GM12878 (cell line): ENCODE measurements at regions not wholly inside any gene's neighbourhood (a gene's known extent, or its start where the extent isn't known, plus 50 kb on each side); places are given as distances from the start of the nearest gene placed in this dataset.

Experiments
- ATAC-seq: fragments of 200-7000 bp; cut with Tn5 transposase; 3 replicates; pipeline ENCODE4 v1.9.1; 2020; ENCODE audit warnings: mild to moderate bottlenecking, moderate library complexity
- BruUV-seq: library from RNA; stranded (reverse); fragments of 400-500 nt; replicated peaks from 2 replicates; lab custom pipeline; 2021; lab: Mats Ljungman, UMichigan
- CTCF ChIA-PET: fragments of 300-600 bp; sonication (Branson Sonifier 250); formaldehyde crosslinking; extraction: SDS; loops from one replicate; lab custom pipeline; 2021; ENCODE audit warnings: inconsistent platforms; lab: Yijun Ruan, JAX
- POLR2A ChIA-PET: fragments of 350-600 bp; formaldehyde crosslinking; extraction: SDS; loops from one replicate; lab custom pipeline; 2021; ENCODE audit warnings: inconsistent platforms; lab: Charles Lee
- RAD21 ChIA-PET: fragments of 300-600 bp; sonication (Branson Sonifier 250); formaldehyde crosslinking; loops from one replicate; lab custom pipeline; 2023; ENCODE audit warnings: antibody characterized with exemption; ENCODE audit not compliant: unreplicated experiment; lab: Charles Lee
- SMC1A ChIA-PET: fragments of 300-600 bp; sonication (Branson Sonifier 250); formaldehyde crosslinking; loops from one replicate; lab custom pipeline; 2023; ENCODE audit not compliant: unreplicated experiment, uncharacterized antibody; lab: Charles Lee
- DNase-seq: peaks from one replicate; pipeline ENCODE4 v3.0.0-alpha.2; 2011; ENCODE audit warnings: low read depth, low spot score
- FAIRE-seq: peaks from 3 replicates; lab custom pipeline; 2011; peaks lifted over from hg19 to GRCh38; lab: Jason Lieb, UNC
- H2AFZ ChIP-seq: 2 replicates; pipeline ENCODE4 v1.6.0; 2011; ENCODE audit warnings: low read depth, low read length, control low read depth; ENCODE audit not compliant: control insufficient read depth
- H3K27ac ChIP-seq: 2 replicates; pipeline ENCODE4 v1.5.1; 2011; ENCODE audit warnings: control low read depth; ENCODE audit not compliant: control insufficient read depth, insufficient read depth
- H3K27me3 ChIP-seq, 2 experiments: replicated peaks in 1 of 2; 2 replicates each; pipeline versions ENCODE4 v1.6.0 to v1.6.1; 2011; ENCODE audit warnings: low read length in 1 of 2; ENCODE audit not compliant: control insufficient read depth in 2 of 2, insufficient read depth in 2 of 2
- H3K36me3 ChIP-seq, 2 experiments: 2 replicates each; pipeline ENCODE4 v1.5.1; 2011; ENCODE audit warnings: low read length in 1 of 2; ENCODE audit not compliant: control insufficient read depth in 2 of 2, insufficient read depth in 2 of 2
- H3K4me1 ChIP-seq: 2 replicates; pipeline ENCODE4 v1.6.1; 2011; ENCODE audit warnings: mild to moderate bottlenecking, low read length, moderate library complexity, mixed read lengths; ENCODE audit not compliant: control insufficient read depth, insufficient read depth
- H3K4me2 ChIP-seq: 2 replicates; pipeline ENCODE4 v1.6.0; 2011; ENCODE audit warnings: control low read depth; ENCODE audit not compliant: control insufficient read depth, insufficient read depth
- H3K4me3 ChIP-seq: fragments of 200-600 bp; sonication (generic); 2 replicates; pipeline ENCODE4 v1.5.1; 2016
- H3K79me2 ChIP-seq: 2 replicates; pipeline ENCODE4 v1.6.0; 2011; ENCODE audit warnings: low read length; ENCODE audit not compliant: control insufficient read depth, insufficient read depth
- H3K9ac ChIP-seq: 2 replicates; pipeline ENCODE4 v1.8.0; 2011; ENCODE audit warnings: low read length, control low read depth, mixed read lengths; ENCODE audit not compliant: control insufficient read depth, insufficient read depth
- H3K9me3 ChIP-seq: replicated peaks from 3 replicates; pipeline ENCODE4 v1.5.1; 2011; ENCODE audit warnings: mild to moderate bottlenecking, low read length; ENCODE audit not compliant: control insufficient read depth, insufficient read depth
- H4K20me1 ChIP-seq: 2 replicates; pipeline ENCODE4 v1.6.0; 2011; ENCODE audit not compliant: control insufficient read depth, insufficient read depth
- EGR1 ChIP-seq, 2 experiments: IDR thresholded peaks; 1 replicate in 1 of 2; 2 replicates in 1 of 2; pipeline ENCODE4 v1.6.1; 2011 to 2012; ENCODE audit warnings: low read depth in 2 of 2, low read length in 2 of 2, borderline replicate concordance in 1 of 2, mild to moderate bottlenecking in 1 of 2, moderate library complexity in 1 of 2
- ESRRA ChIP-seq: IDR thresholded peaks from 2 replicates; pipeline ENCODE4 v1.6.1; 2012; ENCODE audit warnings: mild to moderate bottlenecking, low read length, improper control_type of control experiment
- FOXK2 ChIP-seq: fragments of 450-650 bp; IDR thresholded peaks from 2 replicates; pipeline ENCODE4 v1.6.1; 2017; ENCODE audit warnings: mild to moderate bottlenecking, moderate library complexity
- HSF1 ChIP-seq: fragments of 150-350 bp; IDR thresholded peaks from 2 replicates; pipeline ENCODE4 v1.6.1; 2014; ENCODE audit warnings: mild to moderate bottlenecking, low read depth, low read length
- IKZF1 ChIP-seq: fragments of 450-650 bp; conservative IDR thresholded peaks from 2 replicates; pipeline ENCODE4 v1.6.1; 2017; ENCODE audit warnings: antibody characterized with exemption, mild to moderate bottlenecking
- IRF5 ChIP-seq: fragments of 450-650 bp; IDR thresholded peaks from 2 replicates; pipeline ENCODE4 v1.6.1; 2017; ENCODE audit warnings: borderline replicate concordance
- KLF5 ChIP-seq: fragments of 450-650 bp; IDR thresholded peaks from 2 replicates; pipeline ENCODE4 v1.6.1; 2014; ENCODE audit warnings: mild to moderate bottlenecking; ENCODE audit not compliant: partially characterized antibody
- PRDM15 ChIP-seq: fragments of 450-650 bp; formaldehyde crosslinking; IDR thresholded peaks from 2 replicates; pipeline ENCODE4 v1.4.0; 2020; ENCODE audit warnings: mild to moderate bottlenecking, moderate library complexity
- RELB ChIP-seq: fragments of 450-650 bp; IDR thresholded peaks from 2 replicates; pipeline ENCODE4 v1.6.1; 2017; ENCODE audit warnings: low read depth, mild to moderate bottlenecking, moderate library complexity
- STAT1 ChIP-seq: fragments of 450-650 bp; conservative IDR thresholded peaks from 2 replicates; pipeline ENCODE4 v1.6.1; 2014; ENCODE audit warnings: antibody characterized with exemption, mild to moderate bottlenecking
- YY1 ChIP-seq: IDR thresholded peaks from 2 replicates; pipeline ENCODE4 v1.6.1; 2011; ENCODE audit warnings: low read depth, mild to moderate bottlenecking, low read length
- ZBTB40 ChIP-seq: fragments of 450-650 bp; IDR thresholded peaks from 2 replicates; pipeline ENCODE4 v1.6.1; 2016; ENCODE audit warnings: mild to moderate bottlenecking, moderate library complexity, borderline replicate concordance
- WGBS: methylation state at CpG from one replicate; pipeline ENCODE4 v1.1.6; 2016; ENCODE audit warnings: low lambda C conversion rate; ENCODE audit not compliant: insufficient replicate concordance, insufficient coverage; ENCODE audit errors: missing lambda C conversion rate; 5-methylcytosine and 5-hydroxymethylcytosine counted together
- in situ Hi-C: fragments of 300-500 bp; cut with MboI; formaldehyde crosslinking; loops from 9 replicates; pipeline ENCODE4 v1.14.3; 2018; ENCODE audit warnings: mixed read lengths
- intact Hi-C: fragments of 100-400 bp; cut with micrococcal nuclease; formaldehyde crosslinking; loops from one replicate; pipeline ENCODE4 v1.14.2; 2022; ENCODE audit not compliant: unreplicated experiment

- Histone ChIP-seq H3K27ac (no peak overlapping the region), H3K36me3 (no peaks in the 10 kb centered on the region), H3K4me1 (no peaks in the 10 kb centered on the region), H3K4me3 (no peak overlapping the region), H2AFZ (no peak overlapping the region), H3K27me3 (no peaks in the 10 kb centered on the region), H3K79me2 (no peaks in the 10 kb centered on the region), H3K9me3 (no peaks in the 10 kb centered on the region), H3K9ac (no peak overlapping the region), H3K4me2 (no peak overlapping the region), H4K20me1 (no peaks in the 10 kb centered on the region)
- no TSS peak for BruUV-seq
- intact Hi-C loops (no loop called here), in situ Hi-C loops (no loop called here)
- CTCF ChIA-PET, result no interaction called here
- SMC1A ChIA-PET, result interaction anchor here (0.8 kb wide), 1 partner anchor 252 kb away, joined by 3 read pairs; no protein-coding TSS in a partner anchor
- FAIRE-seq (no peak), DNase-seq (no peak), ATAC-seq (no peak)
- POLR2A ChIA-PET, result no interaction called here
- RAD21 ChIA-PET, result no interaction called here
- WGBS, result 59% methylated on average over 3 of the region's 3 CpGs
- TF ChIP-seq KLF5, result no peak
- TF ChIP-seq ZBTB40, result no peak
- no peak for TF ChIP-seq IRF5
- no peak for TF ChIP-seq FOXK2
- no peak for TF ChIP-seq STAT1
- TF ChIP-seq PRDM15 (CRISPR knock-in tag), result no peak
- no peak for TF ChIP-seq EGR1 (IDR thresholded peaks at IDR 0.05; ENCODE audit: borderline replicate concordance in 1 of 2, low read depth in 2 of 2, low read length in 2 of 2)
- TF ChIP-seq HSF1, result no peak
- no peak for TF ChIP-seq RELB
- TF ChIP-seq ESRRA, result no peak
- no peak for TF ChIP-seq YY1
- TF ChIP-seq IKZF1, result no peak
These were observed 395.0 kb upstream of the SOX9 start for GRCh38 chr17:71725811-71726210.
